IMR-90 (cell line): ENCODE measurements at regions not wholly inside any gene's neighbourhood (a gene's known extent, or its start where the extent isn't known, plus 50 kb on each side); places are given as distances from the start of the nearest gene placed in this dataset.

Source experiments
- ATAC-seq: fragments of 200-7000 bp; cut with Tn5 transposase; 2 replicates; pipeline ENCODE4 v1.9.1; 2020; ENCODE audit warnings: low read depth, mild to moderate bottlenecking, moderate library complexity
- BruUV-seq: library from RNA; stranded (reverse); fragments of 400-500 nt; replicated peaks from 2 replicates; lab custom pipeline; 2021; lab: Mats Ljungman, UMichigan
- CTCF ChIA-PET: fragments of 300-600 bp; formaldehyde crosslinking; extraction: SDS; loops from one replicate; lab custom pipeline; 2021; ENCODE audit warnings: antibody characterized with exemption; lab: Yijun Ruan, JAX
- POLR2A ChIA-PET: fragments of 300-600 bp; sonication (Branson Sonifier 250); formaldehyde crosslinking; loops from one replicate; lab custom pipeline; 2022; ENCODE audit warnings: antibody characterized with exemption; ENCODE audit not compliant: unreplicated experiment; lab: Charles Lee
- DNase-seq: peaks from one replicate; pipeline ENCODE4 v3.0.0; 2013
- H2AFZ ChIP-seq: replicated peaks from 2 replicates; pipeline ENCODE3; 2013; ENCODE audit warnings: low read length, mild to moderate bottlenecking; ENCODE audit not compliant: poor library complexity
- H2AK5ac ChIP-seq: 2 replicates; pipeline ENCODE4 v1.6.1; 2013; ENCODE audit warnings: low read depth, low read length, inconsistent platforms
- H2AK9ac ChIP-seq: replicated peaks from 2 replicates; pipeline ENCODE3; 2013; ENCODE audit warnings: mild to moderate bottlenecking, low read depth, low read length, moderate library complexity; ENCODE audit not compliant: poor library complexity
- H2BK120ac ChIP-seq: 2 replicates; pipeline ENCODE4 v1.6.1; 2013; ENCODE audit warnings: low read depth, low read length, inconsistent platforms
- H2BK15ac ChIP-seq: 3 replicates; pipeline ENCODE4 v1.6.1; 2013; ENCODE audit warnings: low read depth, low read length, inconsistent platforms
- H2BK20ac ChIP-seq: 2 replicates; pipeline ENCODE4 v1.6.1; 2013; ENCODE audit warnings: low read depth, mild to moderate bottlenecking, inconsistent platforms, low read length, moderate library complexity
- H2BK5ac ChIP-seq: 2 replicates; pipeline ENCODE4 v1.6.1; 2013; ENCODE audit warnings: mild to moderate bottlenecking, low read depth, low read length, inconsistent platforms; ENCODE audit not compliant: poor library complexity, severe bottlenecking
- H3K14ac ChIP-seq: replicated peaks from 2 replicates; pipeline ENCODE4 v1.6.1; 2013; ENCODE audit warnings: low read depth, low read length, inconsistent platforms
- H3K18ac ChIP-seq: 2 replicates; pipeline ENCODE4 v1.6.1; 2013; ENCODE audit warnings: low read depth, low read length, control low read depth
- H3K23ac ChIP-seq: 2 replicates; pipeline ENCODE4 v1.6.1; 2013; ENCODE audit warnings: low read depth, low read length, inconsistent platforms
- H3K27ac ChIP-seq: 2 replicates; pipeline ENCODE4 v1.5.1; 2013; ENCODE audit warnings: mild to moderate bottlenecking, control low read depth, low read length; ENCODE audit not compliant: insufficient read depth
- H3K27me3 ChIP-seq: 2 replicates; pipeline ENCODE4 v1.6.1; 2013; ENCODE audit warnings: low read length; ENCODE audit not compliant: control insufficient read depth, insufficient read depth
- H3K36me3 ChIP-seq: 2 replicates; pipeline ENCODE4 v1.6.1; 2013; ENCODE audit warnings: low read length, mixed read lengths; ENCODE audit not compliant: control insufficient read depth, insufficient read depth
- H3K4ac ChIP-seq: 2 replicates; pipeline ENCODE4 v1.6.1; 2013; ENCODE audit warnings: low read depth, low read length, inconsistent platforms
- H3K4me1 ChIP-seq: 2 replicates; pipeline ENCODE4 v1.6.1; 2013; ENCODE audit warnings: low read length, mixed read lengths; ENCODE audit not compliant: control insufficient read depth, insufficient read depth
- H3K4me2 ChIP-seq: 2 replicates; pipeline ENCODE4 v1.6.1; 2013; ENCODE audit warnings: low read depth, mild to moderate bottlenecking, control low read depth, low read length, moderate library complexity
- H3K4me3 ChIP-seq: 2 replicates; pipeline ENCODE4 v1.5.1; 2013; ENCODE audit warnings: low read depth, mild to moderate bottlenecking, control low read depth, low read length, moderate library complexity; ENCODE audit not compliant: insufficient read depth
- H3K56ac ChIP-seq: 2 replicates; pipeline ENCODE4 v1.6.1; 2013; ENCODE audit warnings: low read length, inconsistent platforms; ENCODE audit not compliant: insufficient read depth; ENCODE audit errors: extremely low read depth
- H3K79me1 ChIP-seq, 2 experiments: 2 replicates each; pipeline ENCODE4 v1.6.1; 2013; ENCODE audit warnings: low read length in 2 of 2, inconsistent platforms in 1 of 2, low read depth in 1 of 2
- H3K9ac ChIP-seq: 2 replicates; pipeline ENCODE4 v1.6.1; 2013; ENCODE audit warnings: low read depth, low read length, control low read depth
- H3K9me1 ChIP-seq: 2 replicates; pipeline ENCODE4 v1.6.1; 2013; ENCODE audit warnings: low read length, inconsistent platforms; ENCODE audit not compliant: insufficient read depth
- H3K9me3 ChIP-seq: 2 replicates; pipeline ENCODE4 v1.6.1; 2013; ENCODE audit warnings: low read length; ENCODE audit not compliant: control insufficient read depth, insufficient read depth
- H4K20me1 ChIP-seq: 2 replicates; pipeline ENCODE4 v1.6.1; 2013; ENCODE audit warnings: low read length, inconsistent platforms; ENCODE audit not compliant: insufficient read depth
- H4K5ac ChIP-seq: 2 replicates; pipeline ENCODE4 v1.6.1; 2013; ENCODE audit warnings: mild to moderate bottlenecking, low read depth, low read length, control low read depth
- H4K8ac ChIP-seq, 2 experiments: 2 replicates each; pipeline ENCODE4 v1.6.1; 2013; ENCODE audit warnings: low read depth in 2 of 2, low read length in 2 of 2, control low read depth in 1 of 2, inconsistent platforms in 1 of 2
- H4K91ac ChIP-seq: 2 replicates; pipeline ENCODE4 v1.6.1; 2013; ENCODE audit warnings: low read depth, low read length, inconsistent platforms; ENCODE audit not compliant: insufficient read depth
- BHLHE40 ChIP-seq: fragments of 150-350 bp; IDR thresholded peaks from 2 replicates; pipeline ENCODE4 v1.6.1; 2016; ENCODE audit warnings: mild to moderate bottlenecking, low read depth, low read length
- CEBPB ChIP-seq: IDR thresholded peaks from 2 replicates; pipeline ENCODE4 v1.6.1; 2012; ENCODE audit warnings: low read depth, low read length, improper control_type of control experiment
- CHD1 ChIP-seq: IDR thresholded peaks from 2 replicates; pipeline ENCODE4 v1.6.1; 2012; ENCODE audit warnings: low read depth, low read length, improper control_type of control experiment
- FOS ChIP-seq: fragments of 150-350 bp; IDR thresholded peaks from 2 replicates; pipeline ENCODE4 v1.6.1; 2016; ENCODE audit warnings: low read depth, low read length
- MAFK ChIP-seq: IDR thresholded peaks from 2 replicates; pipeline ENCODE4 v1.6.1; 2012; ENCODE audit warnings: low read depth, low read length, improper control_type of control experiment
- MAZ ChIP-seq: IDR thresholded peaks from 2 replicates; pipeline ENCODE4 v1.6.1; 2012; ENCODE audit warnings: low read depth, mild to moderate bottlenecking, low read length, improper control_type of control experiment, moderate library complexity, borderline replicate concordance
- MXI1 ChIP-seq: IDR thresholded peaks from 2 replicates; pipeline ENCODE4 v1.6.1; 2012; ENCODE audit warnings: low read depth, mild to moderate bottlenecking, low read length, moderate library complexity, borderline replicate concordance
- NFE2L2 ChIP-seq: fragments of 150-350 bp; IDR thresholded peaks from 2 replicates; pipeline ENCODE4 v1.6.1; 2016; ENCODE audit warnings: low read depth, mild to moderate bottlenecking, low read length
- POLR2A ChIP-seq: IDR thresholded peaks from 2 replicates; pipeline ENCODE4 v1.6.1; 2012; ENCODE audit warnings: mild to moderate bottlenecking, low read depth, low read length
- RCOR1 ChIP-seq: IDR thresholded peaks from 2 replicates; pipeline ENCODE4 v1.6.1; 2012; ENCODE audit warnings: mild to moderate bottlenecking, low read length, improper control_type of control experiment; ENCODE audit not compliant: insufficient replicate concordance
- RFX5 ChIP-seq: IDR thresholded peaks from 2 replicates; pipeline ENCODE4 v1.8.0; 2012; ENCODE audit warnings: low read depth, mild to moderate bottlenecking, low read length, moderate library complexity
- SMC3 ChIP-seq: fragments of 150-350 bp; IDR thresholded peaks from 2 replicates; pipeline ENCODE4 v1.6.1; 2016; ENCODE audit warnings: low read depth, mild to moderate bottlenecking, antibody characterized with exemption, low read length, moderate library complexity
- WGBS, 2 experiments: methylation state at CpG; one replicate each; pipeline versions ENCODE4 v1.1.5 to v1.1.7; 2013; ENCODE audit warnings: missing lambda C conversion rate in 2 of 2; ENCODE audit not compliant: insufficient read length in 1 of 2; ENCODE audit errors: extremely low coverage in 2 of 2; 5-methylcytosine and 5-hydroxymethylcytosine counted together
- dilution Hi-C: fragments of 300-500 bp; cut with HindIII; formaldehyde crosslinking; loops from one replicate; pipeline ENCODE4 v1.14.3; 2018; ENCODE audit warnings: low sequenced_read_pairs; ENCODE audit not compliant: unreplicated experiment
- in situ Hi-C: fragments of 300-500 bp; cut with MboI; formaldehyde crosslinking; loops from 3 replicates; pipeline ENCODE4 v1.14.3; 2019; ENCODE audit warnings: low sequenced_read_pairs, inconsistent platforms, mixed read lengths
- intact Hi-C: fragments of 100-400 bp; cut with micrococcal nuclease; formaldehyde crosslinking; loops from 2 replicates; pipeline ENCODE4 v1.10.0; 2022
- TF ChIP-seq, protein P1 (sequence below): fragments of 150-350 bp; IDR thresholded peaks from 2 replicates; pipeline ENCODE4 v1.6.1; 2017; ENCODE audit warnings: mild to moderate bottlenecking, antibody characterized with exemption, low read length, low read depth
- TF ChIP-seq, protein P2 (sequence below): conservative IDR thresholded peaks from 2 replicates; pipeline ENCODE4 v1.5.1; 2012; ENCODE audit warnings: mild to moderate bottlenecking, low read depth, low read length, improper control_type of control experiment
- TF ChIP-seq, protein P3 (sequence below): fragments of 150-350 bp; IDR thresholded peaks from 2 replicates; pipeline ENCODE4 v1.6.1; 2016; ENCODE audit warnings: low read depth, mild to moderate bottlenecking, low read length, moderate library complexity, borderline replicate concordance

DNA sequence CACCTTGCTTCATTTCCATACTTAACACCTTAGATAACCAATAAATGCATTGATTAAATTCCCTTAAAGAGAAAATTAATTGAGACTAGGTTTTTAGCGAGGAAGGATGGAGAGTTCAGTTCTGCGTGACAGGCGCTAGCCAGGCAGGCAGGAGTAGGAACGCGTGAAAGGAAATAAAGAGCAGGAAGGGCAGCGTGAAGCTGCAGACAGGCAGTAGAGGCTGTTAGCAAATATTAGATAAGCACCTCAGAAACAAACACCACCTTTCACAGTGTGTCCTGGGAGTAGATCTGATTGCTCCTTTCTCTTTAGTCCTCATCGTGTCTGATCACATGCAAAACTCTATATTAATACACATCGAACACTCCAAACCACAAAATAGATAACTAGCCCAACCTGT is 282.7 kb upstream of the ADGRL2 start:
- Histone ChIP-seq H2AK5ac (no peak overlapping the region), H3K4me2 (no peak overlapping the region), H3K14ac (no peak overlapping the region), H3K56ac (no peak overlapping the region), H3K79me1 (no peaks in the 10 kb centered on the region), H3K4me3 (no peak overlapping the region), H4K5ac (no peak overlapping the region), H4K8ac (no peak overlapping the region), H3K4ac (no peak overlapping the region), H3K9me3 (no peaks in the 10 kb centered on the region), H3K27me3 (no peaks in the 10 kb centered on the region), H3K18ac (no peak overlapping the region), H2BK15ac (no peak overlapping the region), H3K9me1 (no peaks in the 10 kb centered on the region), H2BK120ac (no peak overlapping the region), H3K23ac (no peak overlapping the region), H2BK5ac (no peak overlapping the region), H2AK9ac (no peak overlapping the region), H3K9ac (no peak overlapping the region), H2BK20ac (no peak overlapping the region), H4K20me1 (no peaks in the 10 kb centered on the region), H4K91ac (no peak overlapping the region), H3K4me1 (no peaks in the 10 kb centered on the region), H3K27ac (no peak overlapping the region), H2AFZ (no peak overlapping the region), H3K36me3 (no peaks in the 10 kb centered on the region)
- WGBS, 2 experiments: 100% methylated on average over 1 of the region's 8 CpGs; no CpG with 5 or more reads in 1 of the 2 experiments
- intact Hi-C loops: no loop called here
- TF ChIP-seq CHD1 (no peak), BHLHE40 (no peak), SMC3 (no peak), CEBPB (no peak), NFE2L2 (no peak), MAFK (no peak), MXI1 (no peak), FOS (no peak), RFX5 (no peak), MAZ (no peak), POLR2A (no peak), RCOR1 (no peak)
- TF ChIP-seq, protein P1, sequence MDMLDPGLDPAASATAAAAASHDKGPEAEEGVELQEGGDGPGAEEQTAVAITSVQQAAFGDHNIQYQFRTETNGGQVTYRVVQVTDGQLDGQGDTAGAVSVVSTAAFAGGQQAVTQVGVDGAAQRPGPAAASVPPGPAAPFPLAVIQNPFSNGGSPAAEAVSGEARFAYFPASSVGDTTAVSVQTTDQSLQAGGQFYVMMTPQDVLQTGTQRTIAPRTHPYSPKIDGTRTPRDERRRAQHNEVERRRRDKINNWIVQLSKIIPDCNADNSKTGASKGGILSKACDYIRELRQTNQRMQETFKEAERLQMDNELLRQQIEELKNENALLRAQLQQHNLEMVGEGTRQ: no peak
- TF ChIP-seq, protein P2, sequence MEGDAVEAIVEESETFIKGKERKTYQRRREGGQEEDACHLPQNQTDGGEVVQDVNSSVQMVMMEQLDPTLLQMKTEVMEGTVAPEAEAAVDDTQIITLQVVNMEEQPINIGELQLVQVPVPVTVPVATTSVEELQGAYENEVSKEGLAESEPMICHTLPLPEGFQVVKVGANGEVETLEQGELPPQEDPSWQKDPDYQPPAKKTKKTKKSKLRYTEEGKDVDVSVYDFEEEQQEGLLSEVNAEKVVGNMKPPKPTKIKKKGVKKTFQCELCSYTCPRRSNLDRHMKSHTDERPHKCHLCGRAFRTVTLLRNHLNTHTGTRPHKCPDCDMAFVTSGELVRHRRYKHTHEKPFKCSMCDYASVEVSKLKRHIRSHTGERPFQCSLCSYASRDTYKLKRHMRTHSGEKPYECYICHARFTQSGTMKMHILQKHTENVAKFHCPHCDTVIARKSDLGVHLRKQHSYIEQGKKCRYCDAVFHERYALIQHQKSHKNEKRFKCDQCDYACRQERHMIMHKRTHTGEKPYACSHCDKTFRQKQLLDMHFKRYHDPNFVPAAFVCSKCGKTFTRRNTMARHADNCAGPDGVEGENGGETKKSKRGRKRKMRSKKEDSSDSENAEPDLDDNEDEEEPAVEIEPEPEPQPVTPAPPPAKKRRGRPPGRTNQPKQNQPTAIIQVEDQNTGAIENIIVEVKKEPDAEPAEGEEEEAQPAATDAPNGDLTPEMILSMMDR: no peak
- TF ChIP-seq, protein P3, sequence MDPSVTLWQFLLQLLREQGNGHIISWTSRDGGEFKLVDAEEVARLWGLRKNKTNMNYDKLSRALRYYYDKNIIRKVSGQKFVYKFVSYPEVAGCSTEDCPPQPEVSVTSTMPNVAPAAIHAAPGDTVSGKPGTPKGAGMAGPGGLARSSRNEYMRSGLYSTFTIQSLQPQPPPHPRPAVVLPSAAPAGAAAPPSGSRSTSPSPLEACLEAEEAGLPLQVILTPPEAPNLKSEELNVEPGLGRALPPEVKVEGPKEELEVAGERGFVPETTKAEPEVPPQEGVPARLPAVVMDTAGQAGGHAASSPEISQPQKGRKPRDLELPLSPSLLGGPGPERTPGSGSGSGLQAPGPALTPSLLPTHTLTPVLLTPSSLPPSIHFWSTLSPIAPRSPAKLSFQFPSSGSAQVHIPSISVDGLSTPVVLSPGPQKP: no peak
- BruUV-seq: no TSS peak
- ATAC-seq (no peak), DNase-seq (no peak)
- ChIA-PET CTCF (no interaction called here), POLR2A (no interaction called here)
- in situ Hi-C loops: no loop called here
- dilution Hi-C loops: no loop called here
